ENCODE measurements at regions not wholly inside any gene's neighbourhood (a gene's known extent, or its start where the extent isn't known, plus 50 kb on each side); places are given as distances from the start of the nearest gene placed in this dataset.
A peak's percentile ranks its signal among the peaks of the same experiment; 100 is the strongest.

GRCh38 chr5:88663793-88664216 is 219.2 kb downstream of the MEF2C start (continued):
- TF ChIP-seq ZNF462 (CRISPR knock-in tag; IDR thresholded peaks at IDR 0.05) (no peak), POLR2AphosphoS5 (IDR thresholded peaks at IDR 0.05; ENCODE audit: low read depth) (no peak), EZH2 (IDR thresholded peaks at IDR 0.05; ENCODE audit: low read depth, unreplicated experiment) (no peak), STAT1 (IDR thresholded peaks at IDR 0.05; ENCODE audit: unreplicated experiment) (no peak), ZNF114 (CRISPR knock-in tag; IDR thresholded peaks at IDR 0.05) (no peak), ZNF331 (CRISPR knock-in tag; IDR thresholded peaks at IDR 0.05; ENCODE audit: low read depth) (no peak)

- Mint-ChIP-seq H3K27me3 (ENCODE audit: insufficient read depth, low read depth, poor library complexity) (peaks cover 92% of the 10 kb centered on the region), H3K9me3 (no peaks in the 10 kb centered on the region), H3K27ac (no peak overlapping the region), H3K36me3 (ENCODE audit: low read depth) (no peaks in the 10 kb centered on the region; the same call in 2 of the 3 replicates), H3K4me1 (peaks cover 72% of the 10 kb centered on the region), H3K4me3 (no peak overlapping the region)
- Histone ChIP-seq H3K4me3 (no peak overlapping the region), H3K27me3 (ENCODE audit: insufficient read depth) (peaks cover 81% of the 10 kb centered on the region), H3K36me3 (ENCODE audit: insufficient read depth) (no peaks in the 10 kb centered on the region), H2AFZ (no peak overlapping the region), H3K9me2 (ENCODE audit: insufficient read depth) (no peaks in the 10 kb centered on the region), H3F3A (replicated peaks; ENCODE audit: low read depth) (peaks cover 14% of the 10 kb centered on the region), H4K20me1 (replicated peaks; ENCODE audit: insufficient read depth) (no peaks in the 10 kb centered on the region), H3K79me2 (replicated peaks; ENCODE audit: insufficient read depth) (no peaks in the 10 kb centered on the region), H3K4me2 (peak overlapping the region; percentile 22), H3K4me1 (ENCODE audit: insufficient read depth) (peaks cover 65% of the 10 kb centered on the region), H3K27ac (ENCODE audit: low read depth) (no peak overlapping the region)
- DNase-seq (ENCODE audit: low spot score) (no peak), ATAC-seq (no peak)
- TF ChIP-seq NANOG (IDR thresholded peaks at IDR 0.05; ENCODE audit: borderline replicate concordance) (no peak), POLR2AphosphoS5 (IDR thresholded peaks at IDR 0.05; ENCODE audit: low read depth) (no peak), STAT1 (IDR thresholded peaks at IDR 0.05; ENCODE audit: unreplicated experiment) (no peak), CTCF (conservative IDR thresholded peaks at IDR 0.05; ENCODE audit: low read depth in 2 of 2) (no peak), CREB1 (CRISPR knock-in tag; IDR thresholded peaks at IDR 0.05; ENCODE audit: low read depth) (no peak), ZNF331 (CRISPR knock-in tag; IDR thresholded peaks at IDR 0.05; ENCODE audit: low read depth) (no peak), ETS1 (IDR thresholded peaks at IDR 0.05) (no peak)
Observed at GRCh38 chr5:88662846-88663245, 220.1 kb downstream of the MEF2C start.

Measured in GM23338 (cell line).